DMS153 treated with DMSO at 0.1 percent for 48 hours (cell line): ENCODE measurements at regions not wholly inside any gene's neighbourhood (a gene's known extent, or its start where the extent isn't known, plus 50 kb on each side); places are given as distances from the start of the nearest gene placed in this dataset.

Experiments used
- DNase-seq: peaks from one replicate; lab custom pipeline; 2025; ENCODE audit not compliant: unreplicated experiment; lab: John Stamatoyannopoulos, UW

- DNase-seq, result no peak
Observed at GRCh38 chr13:65907666-65908525, 1322.2 kb downstream of the PCDH9 start.

- no peak for DNase-seq
Observed at GRCh38 chr13:65901723-65902122, 1328.4 kb downstream of the PCDH9 start.

- DNase-seq, result no peak
Observed at GRCh38 chr13:65894049-65894448, 1336.1 kb downstream of the PCDH9 start.

GRCh38 chr13:65892859-65893258 is 1337.3 kb downstream of the PCDH9 start:
- no peak for DNase-seq

GRCh38 chr13:65889368-65889767 is 1340.8 kb downstream of the PCDH9 start:
- no peak for DNase-seq

GRCh38 chr13:65882810-65883209 is 1347.3 kb downstream of the PCDH9 start:
- DNase-seq, result no peak

GRCh38 chr13:65881561-65882155 is 1348.5 kb downstream of the PCDH9 start:
- DNase-seq, result no peak

GRCh38 chr13:65875031-65875430 is 1355.1 kb downstream of the PCDH9 start:
- DNase-seq, result no peak

- no peak for DNase-seq
Observed at GRCh38 chr13:65872448-65872847, 1357.7 kb downstream of the PCDH9 start.

- no peak for DNase-seq
Observed at GRCh38 chr13:65868884-65869283, 1361.3 kb downstream of the PCDH9 start.

- no peak for DNase-seq
Observed at GRCh38 chr13:65868099-65868498, 1362.0 kb downstream of the PCDH9 start.

GRCh38 chr13:65866138-65866537 is 1364.0 kb downstream of the PCDH9 start:
- no peak for DNase-seq

- no peak for DNase-seq
Observed at GRCh38 chr13:65865206-65865605, 1364.9 kb downstream of the PCDH9 start.

GRCh38 chr13:65864039-65864438 is 1366.1 kb downstream of the PCDH9 start:
- no peak for DNase-seq

- DNase-seq, result no peak
Observed at GRCh38 chr13:65860306-65860705, 1369.8 kb downstream of the PCDH9 start.

- no peak for DNase-seq
Observed at GRCh38 chr13:65857942-65858565, 1372.1 kb downstream of the PCDH9 start.

- no peak for DNase-seq
Observed at GRCh38 chr13:65856431-65856830, 1373.7 kb downstream of the PCDH9 start.

GRCh38 chr13:65855242-65855805 is 1374.8 kb downstream of the PCDH9 start:
- no peak for DNase-seq

GRCh38 chr13:65854431-65854830 is 1375.7 kb downstream of the PCDH9 start:
- no peak for DNase-seq

GRCh38 chr13:65844266-65844841 is 1385.8 kb downstream of the PCDH9 start:
- DNase-seq, result no peak

- no peak for DNase-seq
Observed at GRCh38 chr13:65843314-65843731, 1386.8 kb downstream of the PCDH9 start.
